Astrocyte of the cerebellum (primary cell): ENCODE measurements at regions not wholly inside any gene's neighbourhood (a gene's known extent, or its start where the extent isn't known, plus 50 kb on each side); places are given as distances from the start of the nearest gene placed in this dataset.

ENCODE experiments used
- DNase-seq: peaks from one replicate; pipeline ENCODE4 v3.0.0-alpha.2; 2011; ENCODE audit warnings: low read depth
- H3K4me3 ChIP-seq: 2 replicates; pipeline ENCODE4 v1.5.1; 2011; ENCODE audit warnings: mild to moderate bottlenecking, low read depth, low read length, moderate library complexity
- in situ Hi-C: cut with HindIII; loops from 2 replicates; pipeline ENCODE4 v1.10.0; 2017; ENCODE audit warnings: low sequenced_read_pairs
- TF ChIP-seq, protein P1 (sequence below): IDR thresholded peaks from 2 replicates; pipeline ENCODE4 v1.5.1; 2012; ENCODE audit warnings: low read length, low read depth, moderate library complexity, mild to moderate bottlenecking; ENCODE audit errors: missing control alignments

DNA sequence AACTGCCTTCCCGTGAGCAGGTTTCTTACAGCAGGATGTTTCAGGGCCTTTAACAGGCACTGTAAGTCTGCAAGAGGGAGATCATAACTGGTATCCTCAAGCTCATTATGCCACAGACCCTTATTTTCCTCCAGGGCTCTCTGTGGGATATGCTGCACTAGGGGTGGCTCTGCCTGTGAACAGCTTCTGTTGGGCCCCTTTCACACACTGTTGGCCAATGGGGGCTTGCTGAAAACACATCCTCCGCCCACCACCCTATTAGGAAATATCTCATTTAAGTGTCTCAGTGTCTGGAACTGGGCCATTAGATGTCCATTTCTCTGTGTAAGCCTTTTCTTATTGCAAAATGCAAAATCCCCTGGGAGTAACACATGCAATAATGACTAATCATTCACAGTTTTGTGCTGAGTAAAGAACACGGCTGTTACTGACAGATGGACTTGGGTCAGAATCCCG lies 414.3 kb upstream of the HS6ST1 start:
- no peak overlapping the region for H3K4me3 ChIP-seq
- DNase-seq: peak; percentile 71
- TF ChIP-seq, protein P1, sequence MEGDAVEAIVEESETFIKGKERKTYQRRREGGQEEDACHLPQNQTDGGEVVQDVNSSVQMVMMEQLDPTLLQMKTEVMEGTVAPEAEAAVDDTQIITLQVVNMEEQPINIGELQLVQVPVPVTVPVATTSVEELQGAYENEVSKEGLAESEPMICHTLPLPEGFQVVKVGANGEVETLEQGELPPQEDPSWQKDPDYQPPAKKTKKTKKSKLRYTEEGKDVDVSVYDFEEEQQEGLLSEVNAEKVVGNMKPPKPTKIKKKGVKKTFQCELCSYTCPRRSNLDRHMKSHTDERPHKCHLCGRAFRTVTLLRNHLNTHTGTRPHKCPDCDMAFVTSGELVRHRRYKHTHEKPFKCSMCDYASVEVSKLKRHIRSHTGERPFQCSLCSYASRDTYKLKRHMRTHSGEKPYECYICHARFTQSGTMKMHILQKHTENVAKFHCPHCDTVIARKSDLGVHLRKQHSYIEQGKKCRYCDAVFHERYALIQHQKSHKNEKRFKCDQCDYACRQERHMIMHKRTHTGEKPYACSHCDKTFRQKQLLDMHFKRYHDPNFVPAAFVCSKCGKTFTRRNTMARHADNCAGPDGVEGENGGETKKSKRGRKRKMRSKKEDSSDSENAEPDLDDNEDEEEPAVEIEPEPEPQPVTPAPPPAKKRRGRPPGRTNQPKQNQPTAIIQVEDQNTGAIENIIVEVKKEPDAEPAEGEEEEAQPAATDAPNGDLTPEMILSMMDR: no peak
- in situ Hi-C loops: no loop called here

- in situ Hi-C loops: no loop called here
- no peak overlapping the region for H3K4me3 ChIP-seq
- DNase-seq: no peak
- TF ChIP-seq, protein P1: no peak
Observed at GRCh38 chr2:128733450-128733849, 414.8 kb upstream of the HS6ST1 start.

GRCh38 chr2:128734521-128735295 lies 416.0 kb upstream of the HS6ST1 start:
- DNase-seq: no peak
- H3K4me3 ChIP-seq: no peak overlapping the region
- in situ Hi-C loops: no loop called here
- TF ChIP-seq, protein P1: no peak

DNA sequence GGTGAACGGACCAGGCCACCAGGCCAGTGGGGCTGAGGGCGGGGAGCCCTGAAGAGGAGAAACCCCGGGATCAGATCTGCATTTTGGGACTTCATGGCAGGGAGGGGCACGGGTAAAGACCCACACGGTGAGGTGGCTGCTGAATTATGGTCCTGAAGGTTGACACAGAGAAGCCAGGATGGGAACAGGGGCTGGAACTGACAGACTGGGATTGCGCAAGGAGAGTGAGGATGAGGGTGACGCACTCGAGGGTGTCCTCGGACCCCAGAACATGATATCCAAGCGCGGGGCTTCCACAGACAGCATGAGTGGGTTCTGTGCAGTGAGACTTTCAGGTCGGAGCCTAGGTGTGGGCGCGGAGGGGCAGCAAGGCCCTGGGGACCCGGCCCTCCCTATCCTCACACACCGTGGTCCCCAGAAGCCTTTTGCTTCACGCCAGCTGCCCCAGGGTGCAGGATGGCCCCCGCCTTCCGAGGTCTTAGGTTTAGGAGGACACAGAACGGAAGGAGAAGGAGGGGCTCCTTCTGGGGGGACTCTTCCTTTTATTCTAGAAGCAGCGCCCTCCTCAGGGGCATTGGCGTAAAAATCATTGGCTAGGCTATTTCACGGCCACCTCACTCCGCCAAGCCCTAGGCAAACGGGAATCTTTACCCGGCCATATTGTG lies 416.8 kb upstream of the HS6ST1 start:
- in situ Hi-C loops: no loop called here
- DNase-seq: no peak
- H3K4me3 ChIP-seq: no peak overlapping the region
- TF ChIP-seq, protein P1: no peak

- TF ChIP-seq, protein P1: no peak
Observed at GRCh38 chr2:128736046-128736688, 417.5 kb upstream of the HS6ST1 start.

DNA sequence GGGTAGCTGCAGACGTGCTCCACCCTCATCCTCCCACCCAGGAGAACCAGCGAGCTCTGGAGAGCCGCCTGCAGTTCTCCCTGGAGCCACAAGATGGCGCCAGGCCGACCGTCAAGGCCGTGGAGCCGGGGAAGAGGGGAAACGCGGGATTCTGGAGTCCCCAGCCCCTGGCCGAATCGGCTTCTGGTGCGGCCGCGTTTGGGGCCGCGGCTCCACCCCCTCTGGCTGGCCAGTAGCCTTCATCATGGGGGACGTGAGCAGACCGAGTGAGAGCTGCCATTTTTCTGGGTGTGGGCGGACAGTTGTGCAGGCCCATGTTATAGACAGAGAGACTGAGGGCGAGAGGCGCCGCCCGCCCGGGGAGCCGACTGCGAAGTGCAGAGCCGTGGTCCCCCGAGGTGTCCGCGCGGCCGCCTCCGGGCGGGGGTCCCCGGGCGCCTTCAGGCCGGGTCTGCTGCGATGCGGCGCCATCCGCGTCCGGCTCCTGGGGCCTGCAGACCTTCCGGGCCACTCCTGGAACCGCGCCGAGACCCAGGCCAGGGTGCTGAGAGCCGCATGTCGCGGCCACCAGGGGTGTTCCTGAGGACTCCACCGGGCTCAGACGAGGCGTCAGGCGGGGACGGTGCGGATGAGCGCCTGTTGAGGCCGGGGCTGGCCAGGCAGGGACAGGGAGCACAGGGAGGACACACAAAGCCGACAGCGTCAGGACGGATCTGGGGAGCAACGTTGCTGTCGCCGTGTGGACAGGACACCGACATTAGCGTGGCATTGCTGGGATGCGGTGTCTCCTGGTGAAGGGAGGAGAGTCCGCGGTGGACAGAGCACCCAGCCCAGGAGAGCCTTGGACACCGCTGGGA lies 418.2 kb upstream of the HS6ST1 start:
- peak overlapping the region; percentile 31 for H3K4me3 ChIP-seq
- peak; percentile 57 for DNase-seq
- TF ChIP-seq, protein P1: peak; percentile 99
- in situ Hi-C loops: no loop called here

More at GRCh38 chr2:128736046-128736688, 417.5 kb upstream of the HS6ST1 start:
- in situ Hi-C loops: no loop called here
- no peak for DNase-seq
- peak overlapping the region; percentile 31 for H3K4me3 ChIP-seq
